ENCODE measurements at regions not wholly inside any gene's neighbourhood (a gene's known extent, or its start where the extent isn't known, plus 50 kb on each side); places are given as distances from the start of the nearest gene placed in this dataset.

DNA sequence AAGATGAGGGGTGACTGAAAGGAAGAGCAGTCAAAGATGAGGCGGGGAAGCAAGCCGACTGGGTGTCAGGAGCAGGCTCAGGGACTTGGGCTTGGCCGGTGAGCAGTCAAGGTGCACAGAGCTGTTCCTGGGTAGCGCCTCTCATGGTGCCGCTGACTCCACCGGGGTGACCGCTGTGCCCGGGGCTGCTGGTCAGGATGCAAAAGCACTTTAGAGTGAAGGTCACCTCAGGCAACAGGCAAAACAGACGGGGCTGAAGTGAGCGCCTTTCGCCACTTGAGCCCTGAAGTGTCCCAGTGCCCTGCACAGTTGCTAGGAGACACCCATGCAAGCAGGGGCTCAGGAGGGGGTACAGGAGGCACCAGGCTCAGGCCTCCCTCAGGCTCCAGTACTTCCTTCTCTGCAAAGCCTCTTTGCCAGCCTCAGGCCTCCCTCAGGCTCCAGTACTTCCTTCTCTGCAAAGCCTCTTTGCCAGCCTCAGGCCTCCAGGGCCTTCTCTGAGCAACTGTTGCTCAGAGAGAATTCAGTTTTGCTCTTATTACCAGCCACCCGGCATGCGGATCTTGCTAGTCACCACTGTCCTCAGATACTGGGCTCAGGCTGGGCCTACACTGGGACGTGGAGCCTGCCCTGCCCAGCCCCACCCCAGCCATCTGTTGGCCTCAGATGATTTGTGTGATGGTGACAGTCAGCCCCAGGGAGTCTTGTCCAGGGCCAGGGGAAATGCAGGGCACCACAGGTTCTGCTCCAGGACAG, 99.7 kb upstream of the IRF2BP2 start:
- H3K27ac Mint-ChIP-seq (ENCODE audit: unreplicated experiment): no peak overlapping the region
- FAIRE-seq (no peak), DNase-seq (ENCODE audit: low read depth) (no peak)
- no peak overlapping the region for H3K4me3 Mint-ChIP-seq (ENCODE audit: unreplicated experiment)
- peaks cover 3% of the 10 kb centered on the region for H3K36me3 Mint-ChIP-seq (ENCODE audit: low read depth, unreplicated experiment)
- no peak overlapping the region for H2AFZ ChIP-seq (ENCODE audit: low read depth, low read length)
- no peaks in the 10 kb centered on the region for H3K27me3 ChIP-seq (ENCODE audit: insufficient read depth, low read length)
- peaks cover 1% of the 10 kb centered on the region for H3K27me3 Mint-ChIP-seq (ENCODE audit: low read depth, unreplicated experiment)
- TF ChIP-seq EZH2 (IDR thresholded peaks at IDR 0.05; ENCODE audit: insufficient read depth, low read length): no peak
- TF ChIP-seq, protein P1, sequence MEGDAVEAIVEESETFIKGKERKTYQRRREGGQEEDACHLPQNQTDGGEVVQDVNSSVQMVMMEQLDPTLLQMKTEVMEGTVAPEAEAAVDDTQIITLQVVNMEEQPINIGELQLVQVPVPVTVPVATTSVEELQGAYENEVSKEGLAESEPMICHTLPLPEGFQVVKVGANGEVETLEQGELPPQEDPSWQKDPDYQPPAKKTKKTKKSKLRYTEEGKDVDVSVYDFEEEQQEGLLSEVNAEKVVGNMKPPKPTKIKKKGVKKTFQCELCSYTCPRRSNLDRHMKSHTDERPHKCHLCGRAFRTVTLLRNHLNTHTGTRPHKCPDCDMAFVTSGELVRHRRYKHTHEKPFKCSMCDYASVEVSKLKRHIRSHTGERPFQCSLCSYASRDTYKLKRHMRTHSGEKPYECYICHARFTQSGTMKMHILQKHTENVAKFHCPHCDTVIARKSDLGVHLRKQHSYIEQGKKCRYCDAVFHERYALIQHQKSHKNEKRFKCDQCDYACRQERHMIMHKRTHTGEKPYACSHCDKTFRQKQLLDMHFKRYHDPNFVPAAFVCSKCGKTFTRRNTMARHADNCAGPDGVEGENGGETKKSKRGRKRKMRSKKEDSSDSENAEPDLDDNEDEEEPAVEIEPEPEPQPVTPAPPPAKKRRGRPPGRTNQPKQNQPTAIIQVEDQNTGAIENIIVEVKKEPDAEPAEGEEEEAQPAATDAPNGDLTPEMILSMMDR (IDR thresholded peaks at IDR 0.05; ENCODE audit: insufficient read depth, low read depth, low read length): no peak
- no peak overlapping the region for H3K27ac ChIP-seq (ENCODE audit: low read depth, low read length)
- no peak overlapping the region for H3K9ac ChIP-seq (ENCODE audit: low read length)
- H3K4me2 ChIP-seq (ENCODE audit: low read length): no peak overlapping the region
- no peaks in the 10 kb centered on the region for H3K36me3 ChIP-seq (ENCODE audit: insufficient read depth, low read length)
- H4K20me1 ChIP-seq (ENCODE audit: insufficient read depth, low read length): no peaks in the 10 kb centered on the region
- no peaks in the 10 kb centered on the region for H3K9me3 Mint-ChIP-seq (ENCODE audit: unreplicated experiment)
- no peak overlapping the region for H3K4me3 ChIP-seq (ENCODE audit: insufficient read depth, low read depth, low read length)
- H3K4me1 ChIP-seq (ENCODE audit: insufficient read depth, low read length): peaks cover 17% of the 10 kb centered on the region
- peaks cover 11% of the 10 kb centered on the region for H3K4me1 Mint-ChIP-seq (ENCODE audit: low read depth, unreplicated experiment)
- H3K79me2 ChIP-seq (ENCODE audit: insufficient read depth, low read length): no peaks in the 10 kb centered on the region
- H3K9me3 ChIP-seq (ENCODE audit: insufficient read depth, low read depth, low read length): no peaks in the 10 kb centered on the region

DNA sequence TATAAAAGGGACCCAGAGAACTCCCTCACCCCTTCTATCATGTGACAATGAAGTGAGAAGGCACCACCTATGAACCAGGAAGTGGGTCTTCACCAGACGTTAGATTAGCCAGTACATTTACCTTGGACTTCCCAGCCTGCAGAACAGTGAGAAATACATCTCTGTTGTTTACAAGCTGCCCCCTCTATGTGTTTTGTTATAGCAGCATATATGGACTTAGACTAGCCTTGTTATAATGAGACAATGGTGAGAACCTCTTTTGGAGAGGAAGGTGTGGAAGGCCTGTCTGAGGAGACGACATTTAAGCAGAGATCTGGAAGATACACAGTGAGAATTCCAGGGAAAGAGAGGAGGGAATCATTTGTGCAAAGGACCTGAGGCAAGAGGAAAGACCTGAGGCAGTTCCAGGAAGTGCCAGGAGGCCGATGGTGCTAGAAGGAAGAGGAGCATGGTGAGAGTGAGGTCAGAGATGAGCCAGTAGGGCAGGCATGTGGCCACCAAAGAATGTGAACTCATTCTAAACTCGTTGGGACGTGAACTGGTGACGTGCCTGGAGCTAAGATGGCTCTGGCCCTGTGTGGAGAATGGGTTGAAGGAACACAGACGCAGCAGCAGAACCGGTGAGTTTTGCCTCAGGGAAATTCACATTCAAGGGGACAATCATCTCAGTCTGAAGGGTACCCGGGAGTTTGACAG, 98.9 kb upstream of the IRF2BP2 start:
- H3K4me3 Mint-ChIP-seq (ENCODE audit: unreplicated experiment): no peak overlapping the region
- DNase-seq (ENCODE audit: low read depth): no peak
- TF ChIP-seq EZH2 (IDR thresholded peaks at IDR 0.05; ENCODE audit: insufficient read depth, low read length): no peak
- TF ChIP-seq, protein P1 (IDR thresholded peaks at IDR 0.05; ENCODE audit: insufficient read depth, low read depth, low read length): no peak
- H3K4me1 ChIP-seq (ENCODE audit: insufficient read depth, low read length): peaks cover 17% of the 10 kb centered on the region
- no peaks in the 10 kb centered on the region for H4K20me1 ChIP-seq (ENCODE audit: insufficient read depth, low read length)
- no peaks in the 10 kb centered on the region for H3K9me3 Mint-ChIP-seq (ENCODE audit: unreplicated experiment)
- H3K9me3 ChIP-seq (ENCODE audit: insufficient read depth, low read depth, low read length): no peaks in the 10 kb centered on the region
- H3K27ac ChIP-seq (ENCODE audit: low read depth, low read length): no peak overlapping the region
- H3K27me3 ChIP-seq (ENCODE audit: insufficient read depth, low read length): no peaks in the 10 kb centered on the region
- H3K79me2 ChIP-seq (ENCODE audit: insufficient read depth, low read length): no peaks in the 10 kb centered on the region
- no peak overlapping the region for H3K4me2 ChIP-seq (ENCODE audit: low read length)
- no peaks in the 10 kb centered on the region for H3K36me3 ChIP-seq (ENCODE audit: insufficient read depth, low read length)
- peaks cover 4% of the 10 kb centered on the region for H3K36me3 Mint-ChIP-seq (ENCODE audit: low read depth, unreplicated experiment)
- H3K9ac ChIP-seq (ENCODE audit: low read length): no peak overlapping the region
- no peak overlapping the region for H3K27ac Mint-ChIP-seq (ENCODE audit: unreplicated experiment)
- no peak overlapping the region for H3K4me3 ChIP-seq (ENCODE audit: insufficient read depth, low read depth, low read length)
- no peak for FAIRE-seq
- peaks cover 8% of the 10 kb centered on the region for H3K27me3 Mint-ChIP-seq (ENCODE audit: low read depth, unreplicated experiment)
- no peak overlapping the region for H2AFZ ChIP-seq (ENCODE audit: low read depth, low read length)
- peaks cover 8% of the 10 kb centered on the region for H3K4me1 Mint-ChIP-seq (ENCODE audit: low read depth, unreplicated experiment)

DNA sequence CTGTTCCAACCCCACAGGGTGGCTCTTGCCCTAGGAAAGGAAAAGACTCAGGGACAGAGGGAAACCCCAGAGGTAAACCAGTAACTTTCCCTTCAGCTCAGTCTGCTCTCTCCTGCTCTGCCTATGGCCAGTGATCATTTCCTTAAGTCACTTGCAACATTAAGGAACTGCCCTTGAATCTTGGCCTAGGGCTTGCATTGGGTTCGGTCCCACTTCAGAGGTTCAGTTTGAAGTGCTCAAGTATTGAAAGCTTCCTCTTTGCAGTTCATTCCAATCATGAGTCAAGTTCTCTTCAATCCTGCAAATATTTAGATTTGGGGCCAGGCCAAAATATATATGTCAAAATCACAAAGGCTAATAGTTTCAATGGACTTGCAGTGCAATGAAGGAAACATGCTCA, 97.7 kb upstream of the IRF2BP2 start:
- H3K4me1 ChIP-seq (ENCODE audit: insufficient read depth, low read length): peaks cover 17% of the 10 kb centered on the region
- H3K27me3 Mint-ChIP-seq (ENCODE audit: low read depth, unreplicated experiment): peaks cover 11% of the 10 kb centered on the region
- H3K4me3 ChIP-seq (ENCODE audit: insufficient read depth, low read depth, low read length): no peak overlapping the region
- H3K27me3 ChIP-seq (ENCODE audit: insufficient read depth, low read length): no peaks in the 10 kb centered on the region
- H3K4me2 ChIP-seq (ENCODE audit: low read length): no peak overlapping the region
- H3K4me3 Mint-ChIP-seq (ENCODE audit: unreplicated experiment): no peak overlapping the region
- no peak overlapping the region for H2AFZ ChIP-seq (ENCODE audit: low read depth, low read length)
- H3K4me1 Mint-ChIP-seq (ENCODE audit: low read depth, unreplicated experiment): peaks cover 8% of the 10 kb centered on the region
- no peaks in the 10 kb centered on the region for H3K9me3 ChIP-seq (ENCODE audit: insufficient read depth, low read depth, low read length)
- H3K9me3 Mint-ChIP-seq (ENCODE audit: unreplicated experiment): no peaks in the 10 kb centered on the region
- H3K79me2 ChIP-seq (ENCODE audit: insufficient read depth, low read length): no peaks in the 10 kb centered on the region
- H3K36me3 Mint-ChIP-seq (ENCODE audit: low read depth, unreplicated experiment): peaks cover 4% of the 10 kb centered on the region
- no peak for FAIRE-seq
- no peak overlapping the region for H3K27ac ChIP-seq (ENCODE audit: low read depth, low read length)
- H3K27ac Mint-ChIP-seq (ENCODE audit: unreplicated experiment): no peak overlapping the region
- H3K9ac ChIP-seq (ENCODE audit: low read length): no peak overlapping the region
- peak; percentile 48 for DNase-seq (ENCODE audit: low read depth)
- H3K36me3 ChIP-seq (ENCODE audit: insufficient read depth, low read length): no peaks in the 10 kb centered on the region
- H4K20me1 ChIP-seq (ENCODE audit: insufficient read depth, low read length): no peaks in the 10 kb centered on the region
- no peak for TF ChIP-seq EZH2 (IDR thresholded peaks at IDR 0.05; ENCODE audit: insufficient read depth, low read length)
- TF ChIP-seq, protein P1 (IDR thresholded peaks at IDR 0.05; ENCODE audit: insufficient read depth, low read depth, low read length): no peak

All from astrocyte (in vitro differentiated cells and primary cell).